ENCODE measurements at regions not wholly inside any gene's neighbourhood (a gene's known extent, or its start where the extent isn't known, plus 50 kb on each side); places are given as distances from the start of the nearest gene placed in this dataset.

- no peak for TF ChIP-seq POLR2A (IDR thresholded peaks at IDR 0.05)
- no peak for TF ChIP-seq CTCF (IDR thresholded peaks at IDR 0.05)
- TF ChIP-seq EP300 (IDR thresholded peaks at IDR 0.05): no peak
Observed at GRCh38 chr3:194072691-194073279, 63.2 kb upstream of the HES1 start.

Measured in stomach (tissue), 4 donors.